HG03095 (cell line): ENCODE measurements at regions not wholly inside any gene's neighbourhood (a gene's known extent, or its start where the extent isn't known, plus 50 kb on each side); places are given as distances from the start of the nearest gene placed in this dataset.

Experiments used
- ATAC-seq: cut with Tn5 transposase; IDR thresholded peaks from one replicate; pipeline ENCODE4 v1.9.1; 2021; ENCODE audit warnings: moderate library complexity; ENCODE audit not compliant: unreplicated experiment

DNA sequence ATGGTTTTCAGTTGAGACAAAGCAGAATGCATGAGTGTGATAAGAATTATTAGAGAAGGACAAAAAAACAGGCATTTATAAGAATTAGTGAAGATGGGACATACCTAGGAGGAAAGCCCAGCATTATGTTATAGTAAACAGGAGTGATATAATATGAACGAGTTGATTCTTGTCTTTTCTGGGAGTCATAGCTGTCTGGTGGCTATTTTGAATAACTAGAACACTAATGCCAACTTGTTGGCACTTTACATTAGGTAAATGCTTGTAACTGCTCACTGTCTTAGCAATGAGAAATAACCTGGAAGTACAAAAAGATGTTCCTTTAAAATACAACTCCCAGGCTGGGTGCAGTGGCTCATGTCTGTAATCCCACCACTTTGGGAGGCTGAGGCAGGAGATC is 540.8 kb upstream of the SPHKAP start:
- no peak for ATAC-seq

DNA sequence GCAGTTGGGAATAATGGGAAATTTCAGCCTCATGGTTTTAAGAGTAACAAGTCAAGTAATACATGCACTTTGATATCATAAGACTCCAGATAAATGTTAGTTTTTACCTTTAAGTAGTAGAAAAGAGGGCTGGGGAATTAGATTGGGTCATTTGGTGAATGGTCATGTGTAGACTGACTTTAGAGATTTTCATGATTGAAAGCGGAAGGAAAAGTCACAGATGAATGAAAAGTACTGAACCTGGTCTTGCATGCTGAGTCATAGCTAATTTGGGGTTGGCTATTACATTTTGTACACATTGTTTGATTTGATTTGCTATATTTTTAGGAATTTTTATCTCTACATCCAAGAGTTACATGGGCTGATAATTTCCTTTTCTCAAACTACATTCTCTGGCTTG is 539.4 kb upstream of the SPHKAP start:
- ATAC-seq, result no peak

DNA sequence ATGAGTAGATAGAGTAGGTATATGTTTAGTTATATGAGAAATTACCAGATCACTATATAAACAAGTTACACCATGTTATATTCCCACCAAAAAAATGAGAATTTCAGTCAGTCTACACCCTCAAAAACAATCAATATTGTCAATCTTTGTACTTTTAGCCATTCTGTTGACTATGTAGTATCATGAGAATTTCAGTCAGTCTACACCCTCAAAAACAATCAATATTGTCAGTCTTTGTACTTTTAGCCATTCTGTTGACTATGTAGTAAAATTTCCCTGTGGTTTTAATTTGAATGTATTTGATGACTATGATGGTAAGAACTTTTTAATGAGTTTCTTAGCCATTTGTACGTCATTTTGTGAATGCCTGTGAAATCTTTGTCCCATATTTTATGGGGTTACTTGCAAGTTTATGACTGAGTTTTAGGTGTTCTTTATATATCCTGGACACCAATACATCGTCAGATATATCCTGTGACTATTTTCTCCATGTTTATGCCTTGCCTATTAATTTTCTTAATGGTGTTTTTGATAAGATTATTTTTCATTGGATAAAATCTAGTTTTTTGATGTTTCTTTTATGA is 528.4 kb upstream of the SPHKAP start:
- ATAC-seq, result no peak

DNA sequence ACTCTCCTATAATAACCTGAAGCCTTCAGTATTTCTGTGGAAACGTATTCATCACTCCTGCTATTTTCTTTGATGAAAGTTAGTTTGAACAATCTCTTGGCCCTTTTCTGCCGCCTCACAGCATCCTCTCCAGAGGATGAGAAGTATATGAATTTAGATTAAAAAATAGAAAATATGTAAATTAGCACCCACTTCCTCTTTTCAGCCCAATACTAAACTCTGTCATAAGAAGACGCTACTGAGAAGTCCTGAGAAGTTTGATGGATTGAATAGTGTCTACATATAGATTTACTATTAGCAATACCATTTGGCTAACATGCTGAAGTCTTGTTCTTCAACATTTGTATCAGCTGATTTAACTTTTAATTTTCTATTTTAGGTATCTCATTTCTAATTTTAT is 526.4 kb upstream of the SPHKAP start:
- no peak for ATAC-seq

DNA sequence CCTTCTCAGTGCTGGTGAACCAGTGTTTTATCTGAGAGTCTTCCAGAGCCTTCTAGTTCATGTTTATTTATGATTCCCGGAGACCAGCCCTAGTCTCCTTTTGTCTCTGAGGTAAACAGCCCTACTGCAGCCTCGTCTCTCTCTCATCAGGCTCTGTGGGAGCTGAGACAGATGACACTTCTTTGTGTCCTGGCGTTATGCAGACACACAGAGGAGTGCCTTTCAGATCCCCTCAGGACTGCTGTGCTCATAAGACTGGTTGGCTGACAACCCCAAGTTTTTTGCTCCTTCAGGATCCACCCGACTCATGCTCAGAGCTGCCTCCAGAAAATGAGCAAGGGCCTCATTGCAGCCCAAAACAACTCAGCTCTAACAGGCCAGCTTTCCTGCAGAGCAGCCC is 523.8 kb upstream of the SPHKAP start:
- no peak for ATAC-seq

DNA sequence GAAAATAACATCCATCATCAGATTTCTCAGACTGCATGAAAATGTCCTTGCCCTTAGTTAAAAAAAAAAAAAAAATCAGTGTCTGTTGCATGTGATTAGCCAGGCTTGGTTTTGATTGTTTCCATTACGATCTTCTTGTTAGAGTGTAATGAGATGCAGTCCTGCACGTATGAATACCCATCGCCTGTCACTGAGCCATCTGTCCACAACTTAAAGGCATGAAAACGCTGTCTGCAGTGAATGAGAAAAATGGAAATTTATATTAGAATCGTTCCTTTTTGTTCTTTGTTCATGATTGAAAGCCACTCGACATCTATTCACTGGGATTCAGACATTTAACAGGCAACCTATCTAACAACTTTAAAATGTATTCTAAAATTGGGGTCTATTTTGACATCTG is 521.7 kb upstream of the SPHKAP start:
- no peak for ATAC-seq

DNA sequence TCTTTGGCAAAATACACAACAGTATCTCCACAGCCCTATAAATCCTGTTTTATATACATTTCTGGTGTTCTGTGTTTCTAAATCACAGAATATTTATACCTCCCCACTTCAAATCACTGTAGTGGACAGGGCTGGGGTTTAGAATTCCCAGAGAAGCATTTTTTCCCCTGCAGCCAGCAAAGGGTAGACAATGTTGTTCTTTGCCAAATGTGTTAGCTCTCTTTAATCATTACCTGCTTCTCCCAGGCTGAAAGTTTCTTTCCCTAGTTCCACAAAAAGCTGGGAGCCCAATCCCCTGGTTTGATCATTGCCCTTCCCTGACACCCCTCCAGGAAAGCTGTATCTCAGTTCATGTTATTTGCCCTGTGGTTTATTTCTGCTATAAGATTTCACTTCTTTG is 520.0 kb upstream of the SPHKAP start:
- ATAC-seq, result no peak

DNA sequence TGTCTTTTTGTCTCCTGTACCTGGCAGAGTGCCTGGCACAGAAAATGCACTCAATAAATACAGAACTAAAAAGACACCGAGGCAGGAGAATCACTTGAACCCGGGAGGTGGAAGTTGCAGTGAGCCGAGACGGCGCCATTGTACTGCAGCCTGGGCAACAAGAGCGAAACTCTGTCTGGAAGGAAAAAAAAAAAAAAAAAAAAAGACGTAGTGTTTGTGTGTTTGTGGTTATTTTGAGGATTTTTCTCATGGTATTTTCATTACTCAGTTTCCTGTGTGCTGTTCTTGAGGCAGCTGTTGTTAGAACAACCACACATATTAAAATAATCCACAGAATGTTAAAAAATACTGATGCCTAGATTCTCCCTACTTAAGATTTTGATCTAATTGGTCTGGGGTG is 519.2 kb upstream of the SPHKAP start:
- no peak for ATAC-seq

DNA sequence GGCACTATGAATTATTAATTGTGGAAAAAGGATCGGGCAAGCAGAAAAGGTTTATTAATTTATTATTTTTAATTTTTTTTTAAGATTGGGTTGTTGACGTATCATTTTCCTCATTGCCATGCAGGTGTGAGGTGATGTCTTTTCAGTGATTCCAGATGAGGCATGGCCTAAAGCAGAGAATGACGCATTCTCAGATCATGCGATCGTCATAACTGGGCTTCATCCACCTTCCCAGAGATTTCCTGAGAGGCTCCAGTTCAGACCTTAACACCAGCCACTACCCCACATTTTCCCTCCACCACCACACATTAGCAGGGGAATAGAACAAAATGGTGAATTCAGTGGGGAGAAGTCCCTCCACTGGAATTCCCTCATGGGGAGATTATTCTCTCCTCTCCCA is 518.4 kb upstream of the SPHKAP start:
- no peak for ATAC-seq

DNA sequence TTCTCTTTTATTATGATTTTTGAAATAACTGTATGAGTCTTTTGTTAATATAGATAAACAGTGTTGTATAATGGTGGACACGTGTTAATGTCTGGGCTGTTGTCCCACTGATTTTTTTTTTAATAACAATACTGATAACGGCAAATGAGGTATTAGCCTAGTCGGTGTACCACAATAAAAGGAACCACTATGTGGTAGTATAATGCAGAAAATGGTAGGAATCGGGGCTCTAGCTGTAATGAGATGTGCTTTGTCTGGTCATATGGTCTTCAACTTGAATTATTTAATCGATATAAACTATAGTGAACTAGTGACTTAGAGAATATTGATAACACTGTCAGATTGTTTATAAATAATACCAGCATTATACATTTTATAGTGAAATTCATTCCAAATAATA is 517.9 kb upstream of the SPHKAP start:
- ATAC-seq, result no peak

DNA sequence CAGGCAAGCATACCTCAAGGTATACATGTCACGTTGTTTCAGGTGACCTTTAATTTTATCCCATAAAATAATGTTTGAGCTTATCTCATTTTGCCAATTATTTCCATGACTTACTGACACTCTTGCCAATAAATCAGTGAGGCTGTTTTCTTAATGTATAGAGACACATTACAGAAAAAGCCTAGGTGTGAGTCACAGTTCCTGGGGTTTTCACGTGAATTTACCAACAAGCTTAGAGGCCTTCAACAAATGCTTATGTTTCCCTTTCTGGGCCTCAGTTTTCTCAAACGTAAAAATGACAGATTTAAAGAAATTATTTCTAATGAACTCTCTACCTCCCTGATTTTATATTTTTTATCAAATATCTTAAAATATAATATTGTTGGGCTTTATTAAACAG is 517.5 kb upstream of the SPHKAP start:
- ATAC-seq, result no peak

DNA sequence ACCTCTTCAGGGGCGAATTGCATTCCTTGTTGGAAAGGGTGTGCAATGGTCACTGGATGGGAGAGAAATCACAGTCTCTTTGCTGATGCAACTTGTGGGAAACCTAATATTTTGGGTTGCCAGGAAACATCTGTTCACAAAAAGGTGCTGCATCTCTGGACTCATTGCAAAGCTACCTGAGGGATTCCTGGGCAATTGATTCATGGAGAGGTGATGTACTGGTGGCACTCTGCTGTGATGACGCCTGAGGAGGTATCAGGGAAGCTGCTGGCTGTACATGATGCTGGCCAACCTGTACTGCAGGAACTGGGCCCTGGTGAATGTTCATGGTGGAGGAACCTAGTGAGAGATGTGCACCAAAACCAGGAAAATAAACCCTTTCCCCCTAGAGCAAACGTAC is 516.0 kb upstream of the SPHKAP start:
- ATAC-seq, result no peak

DNA sequence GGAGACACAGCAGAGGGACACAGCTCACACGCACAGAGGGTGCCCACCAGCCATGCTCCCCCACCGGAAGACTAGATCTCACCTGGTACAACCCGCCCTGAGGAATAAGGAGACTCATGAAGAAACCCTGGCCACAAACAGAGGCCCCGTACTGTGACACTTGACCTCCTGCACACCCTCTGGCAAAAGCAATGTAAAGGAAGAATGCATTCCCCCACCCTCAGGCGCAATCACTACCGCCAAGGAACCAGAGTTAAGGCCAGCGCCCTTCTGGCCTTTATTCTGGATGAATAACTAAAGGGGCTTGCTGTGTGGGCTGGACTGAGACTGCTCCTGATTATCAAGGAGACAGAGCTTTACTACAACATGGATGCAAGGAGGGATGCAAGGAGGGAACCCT is 509.2 kb upstream of the SPHKAP start:
- ATAC-seq, result no peak

DNA sequence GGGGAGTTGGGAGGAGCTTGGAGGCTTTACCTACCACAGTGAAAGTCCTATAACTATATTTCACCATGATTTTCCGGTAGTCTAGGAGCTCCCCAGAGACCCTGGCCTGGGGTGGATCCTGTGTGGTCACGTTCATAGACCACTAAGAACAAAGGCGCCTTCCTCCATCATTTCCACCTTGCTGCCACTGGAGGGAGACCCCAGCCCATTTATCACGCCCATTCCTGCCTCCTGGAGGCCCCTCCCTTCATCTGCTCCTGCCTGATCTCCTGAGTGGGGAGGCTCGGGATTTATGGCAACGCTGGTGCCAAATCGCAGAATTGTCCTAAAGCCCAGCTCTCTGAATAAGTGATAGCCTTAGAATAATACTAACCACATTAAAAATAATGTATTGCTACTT is 507.6 kb upstream of the SPHKAP start:
- ATAC-seq, result no peak

DNA sequence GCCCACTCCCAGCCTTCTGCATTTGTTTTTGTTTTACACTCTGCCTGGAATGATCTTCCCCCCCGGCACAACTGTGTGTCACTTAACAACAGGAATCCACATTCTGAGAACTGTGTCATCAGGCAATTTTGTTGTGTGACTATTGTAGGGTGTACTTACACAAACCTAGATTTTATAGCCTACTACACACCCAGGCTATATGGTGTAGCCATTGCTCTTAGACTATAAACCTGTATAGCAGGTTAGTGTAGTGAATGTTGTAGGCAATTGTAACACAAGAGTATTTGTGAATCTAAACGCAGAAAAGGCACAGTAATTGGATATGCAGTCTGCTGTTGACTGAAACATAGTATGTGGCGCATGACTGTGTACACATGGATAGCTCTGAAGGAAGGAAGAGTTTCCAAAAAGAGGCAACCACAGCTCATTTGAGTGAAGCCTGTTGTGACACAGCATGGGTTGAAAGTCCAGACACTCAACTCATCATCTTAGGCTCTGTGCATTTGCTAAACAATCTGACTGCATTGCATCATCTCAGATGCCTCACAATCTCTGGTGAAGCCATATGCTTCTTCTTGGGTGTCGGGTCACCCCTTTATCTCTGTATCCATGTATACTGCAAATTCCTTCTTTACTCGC is 506.6 kb upstream of the SPHKAP start:
- no peak for ATAC-seq

DNA sequence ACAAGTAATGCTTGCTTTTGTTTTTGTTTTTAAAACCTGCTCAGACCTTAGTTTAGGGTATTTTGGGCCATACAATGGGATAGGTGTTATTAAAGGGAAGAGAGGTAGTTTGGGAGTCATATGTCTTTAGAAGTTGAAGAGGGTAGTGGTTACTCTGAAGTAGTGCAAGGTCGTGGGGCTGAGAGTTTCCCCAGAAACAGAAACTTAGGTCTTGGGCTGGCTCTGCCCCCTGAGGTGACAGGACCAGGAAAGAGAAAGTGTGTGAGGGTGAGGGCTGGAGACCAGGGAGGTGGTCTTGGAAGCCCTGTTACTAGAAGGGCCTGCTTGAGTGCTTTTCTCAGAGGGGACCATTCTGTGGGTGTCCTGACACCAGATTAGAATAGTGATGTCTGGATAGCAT is 500.5 kb upstream of the SPHKAP start:
- ATAC-seq, result no peak

DNA sequence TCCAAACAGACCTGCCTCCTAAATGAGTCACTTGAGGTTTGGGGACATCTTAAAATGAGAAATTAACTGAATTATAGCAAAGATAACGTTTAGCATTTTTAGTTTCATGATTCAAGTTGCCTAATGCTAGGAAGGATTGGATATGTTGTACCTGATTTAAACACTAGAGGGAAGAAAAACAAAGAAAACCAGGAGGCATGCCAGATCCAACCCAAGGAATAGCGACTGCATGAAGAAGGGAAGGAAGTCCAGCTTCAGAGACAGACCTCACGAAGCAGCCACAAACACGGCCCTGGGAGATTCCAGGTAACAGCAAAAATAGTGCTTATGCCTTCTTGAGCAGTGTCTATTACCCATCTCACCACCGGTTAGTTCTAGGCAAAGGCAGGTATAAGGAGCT is 499.9 kb upstream of the SPHKAP start:
- no peak for ATAC-seq

DNA sequence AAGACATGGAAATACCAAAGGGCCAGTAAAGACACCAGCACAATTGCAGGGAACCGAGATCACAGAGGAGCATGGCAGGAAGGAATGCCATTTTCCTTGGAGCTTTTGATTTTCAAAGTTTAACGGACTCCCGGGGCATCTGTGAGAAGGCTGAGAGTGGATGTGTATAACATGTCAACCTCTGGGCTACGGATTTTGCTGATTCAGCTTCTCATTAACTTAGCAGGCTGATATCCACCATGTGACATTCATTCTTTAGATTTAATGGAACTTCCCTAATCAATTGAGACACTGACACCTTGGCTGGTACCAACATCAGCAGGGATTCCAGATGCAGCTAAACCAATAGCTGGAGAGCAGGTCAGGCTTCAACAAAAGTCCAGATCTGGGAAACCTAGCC is 496.6 kb upstream of the SPHKAP start:
- ATAC-seq, result no peak

DNA sequence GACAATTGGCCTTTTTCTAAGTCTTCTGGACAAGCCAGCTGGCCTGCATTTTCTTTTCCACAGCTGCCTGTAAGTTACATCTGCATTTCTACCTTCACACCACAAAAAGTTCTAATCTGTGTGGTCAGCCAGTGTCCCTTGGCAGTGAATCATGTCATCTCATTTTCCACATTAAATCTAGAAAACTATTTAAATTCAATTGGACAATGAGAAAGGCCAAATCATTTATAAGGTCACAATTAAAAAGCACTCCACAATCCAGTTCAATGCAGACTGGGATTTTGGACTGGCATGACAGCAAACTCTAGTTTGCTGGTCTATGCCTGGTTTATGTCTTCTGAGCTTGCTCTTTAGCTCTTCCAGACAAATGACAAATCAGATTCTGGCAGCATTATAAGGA is 494.2 kb upstream of the SPHKAP start:
- no peak for ATAC-seq

DNA sequence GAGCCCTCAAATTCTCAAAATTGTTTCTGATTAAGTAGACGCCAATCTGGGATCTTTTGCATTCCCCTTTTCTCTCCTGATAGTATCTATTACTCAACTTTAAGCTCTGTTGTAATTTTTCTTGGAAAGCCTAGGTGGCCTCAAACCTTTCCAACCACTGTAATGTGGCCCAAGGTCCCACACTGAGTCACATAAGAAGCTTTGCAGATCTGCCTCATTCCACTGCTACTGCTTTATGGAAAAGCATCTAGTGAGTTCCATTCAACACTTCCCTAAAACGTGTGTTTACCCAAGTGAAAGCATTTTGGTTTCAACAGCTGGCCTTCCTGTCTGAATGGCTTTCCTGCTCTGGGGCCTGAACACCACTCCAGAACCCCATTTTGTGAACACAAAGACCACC is 493.6 kb upstream of the SPHKAP start:
- ATAC-seq, result no peak

DNA sequence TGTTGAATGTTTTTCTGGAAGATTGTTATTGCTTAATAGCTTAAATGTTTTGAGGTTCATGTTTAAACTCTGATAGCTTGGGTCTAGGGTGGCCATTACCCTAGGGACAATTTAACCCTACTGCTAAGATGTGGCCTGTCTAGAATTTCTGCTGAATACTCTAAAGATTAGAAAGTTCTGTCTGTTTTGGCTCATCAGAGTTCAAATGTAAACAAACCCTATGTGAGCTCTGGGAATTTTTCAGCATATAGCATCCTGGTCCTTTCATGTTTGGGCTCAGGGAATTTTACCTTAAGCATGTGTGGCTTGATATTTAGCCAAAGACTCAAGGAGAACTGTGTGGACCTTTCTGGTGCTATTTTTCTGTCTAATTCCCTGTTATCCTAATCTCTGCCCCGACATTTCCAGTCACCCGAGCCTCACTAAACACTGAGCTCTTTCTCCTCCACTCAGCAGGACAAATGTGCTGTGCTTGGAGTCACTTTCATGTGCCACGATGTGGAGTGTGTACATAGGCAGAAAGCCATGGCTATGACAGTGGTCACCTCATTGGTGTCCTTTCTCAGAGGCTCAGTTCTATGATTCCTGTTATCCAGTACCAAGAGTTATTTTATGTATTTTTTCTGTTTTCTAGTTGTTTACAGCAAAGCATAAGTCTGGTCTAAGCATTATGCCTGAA is 492.5 kb upstream of the SPHKAP start:
- no peak for ATAC-seq

DNA sequence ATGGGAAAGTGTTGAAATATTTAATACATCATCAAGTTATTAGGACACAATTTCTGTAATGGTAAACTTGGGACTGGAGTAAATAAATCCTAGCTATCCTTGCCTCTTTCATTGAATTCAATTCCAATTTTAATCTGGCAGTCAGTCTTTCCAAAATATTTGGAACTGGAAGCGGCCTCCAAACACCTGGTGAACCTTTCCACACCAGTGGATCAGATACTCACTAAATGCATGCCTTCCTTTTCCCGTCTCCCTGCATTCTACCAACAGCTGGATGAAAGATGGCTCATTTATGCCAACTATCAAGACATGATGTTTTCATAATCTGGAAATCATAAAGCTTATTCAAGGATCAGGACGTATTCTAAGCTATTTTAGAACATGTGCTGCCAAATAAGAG is 488.2 kb upstream of the SPHKAP start:
- no peak for ATAC-seq

DNA sequence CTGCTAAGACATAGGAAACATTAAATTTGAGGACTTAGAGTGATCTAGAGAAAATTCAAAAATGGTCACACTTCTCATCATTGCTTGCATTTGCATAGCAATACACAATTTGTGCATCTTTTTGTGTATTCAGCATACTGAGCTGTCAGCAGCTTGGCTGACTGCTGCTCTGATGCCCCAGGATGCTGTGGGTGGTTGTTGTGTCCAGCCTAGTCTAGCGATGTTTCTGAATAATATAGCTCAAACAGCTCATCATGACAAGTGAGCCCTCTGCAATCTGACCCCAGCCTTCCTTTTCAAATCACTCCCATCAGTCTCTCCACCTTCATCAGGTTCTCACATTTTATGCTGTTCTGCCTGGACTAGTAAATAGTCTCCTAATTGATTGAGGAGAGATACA is 483.7 kb upstream of the SPHKAP start:
- ATAC-seq, result no peak
